Panc1 (cell line): ENCODE measurements at regions not wholly inside any gene's neighbourhood (a gene's known extent, or its start where the extent isn't known, plus 50 kb on each side); places are given as distances from the start of the nearest gene placed in this dataset.

ENCODE experiments used
- ATAC-seq: fragments of 200-7000 bp; cut with Tn5 transposase; 2 replicates; pipeline ENCODE4 v1.9.1; 2020; ENCODE audit warnings: mild to moderate bottlenecking, moderate library complexity
- BruUV-seq: library from RNA; stranded (reverse); fragments of 400-500 nt; replicated peaks from 2 replicates; lab custom pipeline; 2021; lab: Mats Ljungman, UMichigan
- CTCF ChIA-PET: fragments of 300-600 bp; sonication (Branson Sonifier 250); formaldehyde crosslinking; loops from one replicate; lab custom pipeline; 2022; ENCODE audit warnings: antibody characterized with exemption; lab: Charles Lee
- POLR2A ChIA-PET: fragments of 300-600 bp; sonication (Branson Sonifier 250); formaldehyde crosslinking; loops from one replicate; lab custom pipeline; 2022; ENCODE audit warnings: antibody characterized with exemption; lab: Charles Lee
- DNase-seq: peaks from one replicate; pipeline ENCODE4 v3.0.0-alpha.2; 2010; ENCODE audit warnings: low read depth, low spot score
- H3K27ac ChIP-seq: 2 replicates; pipeline ENCODE4 v1.5.1; 2011; ENCODE audit warnings: mild to moderate bottlenecking, low read length, inconsistent platforms
- H3K27me3 ChIP-seq: fragments of 200-500 bp; sonication (Bioruptor generic); 2 replicates; pipeline ENCODE4 v1.6.0; 2014; ENCODE audit warnings: low read length, inconsistent platforms; ENCODE audit not compliant: control insufficient read depth, insufficient read depth
- H3K36me3 ChIP-seq: fragments of 200-500 bp; sonication (Bioruptor generic); 2 replicates; pipeline ENCODE4 v1.5.1; 2014; ENCODE audit warnings: inconsistent platforms, mild to moderate bottlenecking, low read length, moderate library complexity; ENCODE audit not compliant: control insufficient read depth, insufficient read depth
- H3K4me1 ChIP-seq: 2 replicates; pipeline ENCODE4 v1.5.1; 2011; ENCODE audit warnings: inconsistent platforms, mild to moderate bottlenecking, low read length, moderate library complexity; ENCODE audit not compliant: control insufficient read depth, insufficient read depth
- H3K4me3 ChIP-seq, 2 experiments: 2 replicates each; pipeline ENCODE4 v1.5.1; 2011 to 2012; ENCODE audit warnings: low read depth in 2 of 2, low read length in 2 of 2, mild to moderate bottlenecking in 2 of 2, inconsistent platforms in 1 of 2, moderate library complexity in 1 of 2
- H3K9me3 ChIP-seq: fragments of 200-500 bp; sonication (Bioruptor generic); 2 replicates; pipeline ENCODE4 v1.5.1; 2014; ENCODE audit warnings: low read depth, mild to moderate bottlenecking, inconsistent platforms, low read length, moderate library complexity; ENCODE audit not compliant: control insufficient read depth, insufficient read depth
- CTCF ChIP-seq: fragments of 450-650 bp; IDR thresholded peaks from 2 replicates; pipeline ENCODE4 v1.5.1; 2017; ENCODE audit warnings: mild to moderate bottlenecking
- POLR2AphosphoS5 ChIP-seq: IDR thresholded peaks from 2 replicates; pipeline ENCODE4 v1.6.1; 2012; ENCODE audit warnings: mild to moderate bottlenecking, low read depth, low read length, moderate library complexity
- REST ChIP-seq, 2 experiments: IDR thresholded peaks; 2 replicates each; pipeline ENCODE4 v1.6.1; 2011 to 2012; ENCODE audit warnings: low read depth in 2 of 2, control low read depth in 1 of 2, low read length in 1 of 2, mild to moderate bottlenecking in 1 of 2, moderate library complexity in 1 of 2; ENCODE audit not compliant: insufficient read depth in 1 of 2
- SIN3A ChIP-seq: IDR thresholded peaks from 2 replicates; pipeline ENCODE4 v1.6.1; 2012; ENCODE audit warnings: low read depth, mild to moderate bottlenecking, low read length, moderate library complexity, borderline replicate concordance; ENCODE audit not compliant: insufficient read depth
- TCF7L2 ChIP-seq: IDR thresholded peaks from 2 replicates; pipeline ENCODE4 v1.6.1; 2011; ENCODE audit warnings: mild to moderate bottlenecking, low read depth, low read length, inconsistent platforms
- in situ Hi-C: cut with HindIII; loops from 2 replicates; pipeline ENCODE4 v1.10.0; 2016; ENCODE audit warnings: low sequenced_read_pairs, low pct_unique_long_range_greater_than_20kb
- intact Hi-C: fragments of 100-400 bp; cut with micrococcal nuclease; formaldehyde crosslinking; loops from one replicate; pipeline ENCODE4 v1.10.0; 2022; ENCODE audit not compliant: unreplicated experiment

- no peak for DNase-seq
- in situ Hi-C loops (no loop called here), intact Hi-C loops (no loop called here)
- H3K27me3 ChIP-seq, result peaks cover 13% of the 10 kb centered on the region; the same call in 1 of the 2 replicates
- H3K9me3 ChIP-seq, result no peaks in the 10 kb centered on the region
- H3K4me1 ChIP-seq, result no peaks in the 10 kb centered on the region
- BruUV-seq, result no TSS peak
- POLR2A ChIA-PET, result no interaction called here
- no peak for ATAC-seq
- TF ChIP-seq REST (IDR thresholded peaks at IDR 0.05; ENCODE audit: insufficient read depth in 1 of 2, low read depth in 2 of 2, low read length in 1 of 2), result no peak
- H3K4me3 ChIP-seq, result no peak overlapping the region
- H3K36me3 ChIP-seq, result no peaks in the 10 kb centered on the region
- H3K27ac ChIP-seq, result no peak overlapping the region
- CTCF ChIA-PET, result no interaction called here
Observed at GRCh38 chr15:72840114-72840513, 56.6 kb upstream of the ADPGK start.

GRCh38 chr15:72838311-72838731 lies 54.8 kb upstream of the ADPGK start:
- H3K27ac ChIP-seq, result no peak overlapping the region
- H3K4me3 ChIP-seq, result no peak overlapping the region
- H3K9me3 ChIP-seq, result no peaks in the 10 kb centered on the region
- POLR2A ChIA-PET, result no interaction called here
- peaks cover 13% of the 10 kb centered on the region; the same call in 1 of the 2 replicates for H3K27me3 ChIP-seq
- H3K36me3 ChIP-seq, result no peaks in the 10 kb centered on the region
- CTCF ChIA-PET, result no interaction called here
- no peaks in the 10 kb centered on the region for H3K4me1 ChIP-seq
- no peak for DNase-seq
- TF ChIP-seq POLR2AphosphoS5, result no peak
- no TSS peak for BruUV-seq
- intact Hi-C loops (no loop called here), in situ Hi-C loops (no loop called here)
- no peak for ATAC-seq

- Histone ChIP-seq H3K4me1 (no peaks in the 10 kb centered on the region), H3K4me3 (no peak overlapping the region), H3K9me3 (no peaks in the 10 kb centered on the region), H3K27ac (no peak overlapping the region), H3K27me3 (peaks cover 18% of the 10 kb centered on the region; the same call in 1 of the 2 replicates), H3K36me3 (no peaks in the 10 kb centered on the region)
- intact Hi-C loops (no loop called here), in situ Hi-C loops (no loop called here)
- TF ChIP-seq POLR2AphosphoS5 (no peak), SIN3A (no peak), CTCF (no peak), REST (IDR thresholded peaks at IDR 0.05; ENCODE audit: insufficient read depth in 1 of 2, low read depth in 2 of 2, low read length in 1 of 2) (no peak), TCF7L2 (no peak)
- DNase-seq (no peak), ATAC-seq (no peak)
- ChIA-PET POLR2A (no interaction called here), CTCF (no interaction called here)
- BruUV-seq, result no TSS peak
Observed at GRCh38 chr15:72836676-72837330, 53.2 kb upstream of the ADPGK start.
